CD4-positive, CD25-positive, alpha-beta regulatory T cell (primary cell): ENCODE measurements at regions not wholly inside any gene's neighbourhood (a gene's known extent, or its start where the extent isn't known, plus 50 kb on each side); places are given as distances from the start of the nearest gene placed in this dataset.

Experiments used
- ATAC-seq, 2 donors: fragments of 150-1000 bp; cut with Tn5 transposase; one replicate each; pipeline ENCODE4 v1.10.0; 2021; ENCODE audit warnings: low read depth in 2 of 2, moderate number of reproducible peaks in 2 of 2, moderate library complexity in 1 of 2
- DNase-seq, 3 donors: peaks; one replicate each; pipeline versions ENCODE4 v3.0.0 to v3.0.0-alpha.2; 2012 to 2022; ENCODE audit warnings: mixed read lengths in 1 of 3
- H3K27ac ChIP-seq: one replicate; pipeline ENCODE4 v1.7.0; 2013; ENCODE audit warnings: mild to moderate bottlenecking, low read length; ENCODE audit not compliant: insufficient read depth, poor library complexity, severe bottlenecking
- H3K27me3 ChIP-seq: one replicate; pipeline ENCODE4 v1.7.0; 2013; ENCODE audit warnings: low read length; ENCODE audit not compliant: control insufficient read depth, insufficient read depth
- H3K36me3 ChIP-seq: one replicate; pipeline ENCODE4 v1.7.0; 2013; ENCODE audit warnings: mild to moderate bottlenecking, low read length, moderate library complexity; ENCODE audit not compliant: control insufficient read depth, insufficient read depth
- H3K4me1 ChIP-seq: 2 replicates; pipeline ENCODE4 v1.7.0; 2013; ENCODE audit warnings: mild to moderate bottlenecking, low read length; ENCODE audit not compliant: insufficient read depth, control insufficient read depth, poor library complexity, severe bottlenecking
- H3K4me3 ChIP-seq: one replicate; pipeline ENCODE4 v1.7.0; 2013; ENCODE audit warnings: low read depth, mild to moderate bottlenecking, low read length, moderate library complexity
- H3K9me3 ChIP-seq, 2 experiments: 1 replicate in 1 of 2; 2 replicates in 1 of 2; pipeline ENCODE4 v1.7.0; 2013; ENCODE audit warnings: low read length in 2 of 2, mild to moderate bottlenecking in 1 of 2, moderate library complexity in 1 of 2; ENCODE audit not compliant: control insufficient read depth in 2 of 2
- H3K27ac Mint-ChIP-seq, 3 donors: one replicate each; pipeline ENCODE4 v1.8.0; 2020 to 2022; ENCODE audit warnings: mild to moderate bottlenecking in 3 of 3, mixed read lengths in 3 of 3, moderate library complexity in 2 of 3
- H3K27me3 Mint-ChIP-seq: one replicate; pipeline ENCODE4 v1.8.0; 2022; ENCODE audit warnings: mild to moderate bottlenecking, mixed read lengths
- H3K36me3 Mint-ChIP-seq: one replicate; pipeline ENCODE4 v1.8.0; 2020; ENCODE audit warnings: mixed read lengths
- H3K4me1 Mint-ChIP-seq, 4 donors: one replicate each; pipeline ENCODE4 v1.8.0; 2020 to 2022; ENCODE audit warnings: mixed read lengths in 4 of 4, mild to moderate bottlenecking in 1 of 4
- H3K4me3 Mint-ChIP-seq, 4 donors: one replicate each; pipeline ENCODE4 v1.8.0; 2020 to 2022; ENCODE audit warnings: mild to moderate bottlenecking in 4 of 4, mixed read lengths in 4 of 4, moderate library complexity in 3 of 4
- H3K9me3 Mint-ChIP-seq, 7 donors: one replicate each; pipeline ENCODE4 v1.8.0; 2020 to 2022; ENCODE audit warnings: mixed read lengths in 7 of 7, mild to moderate bottlenecking in 3 of 7, moderate library complexity in 2 of 7

GRCh38 chr14:46215801-46216200, 435.8 kb downstream of the RPL10L start:
- DNase-seq (no peak), ATAC-seq (no peak)
- Histone ChIP-seq H3K36me3 (no peaks in the 10 kb centered on the region), H3K27ac (no peak overlapping the region), H3K4me1 (no peaks in the 10 kb centered on the region), H3K9me3 (no peaks in the 10 kb centered on the region), H3K4me3 (no peak overlapping the region), H3K27me3 (no peaks in the 10 kb centered on the region)
- Mint-ChIP-seq H3K27me3 (no peaks in the 10 kb centered on the region), H3K27ac (no peak overlapping the region), H3K9me3 (peaks cover 0 to 23% (median 2%) of the 10 kb centered on the region in 7 donors), H3K4me3 (no peak overlapping the region), H3K36me3 (no peaks in the 10 kb centered on the region), H3K4me1 (no peaks in the 10 kb centered on the region)

- Histone ChIP-seq H3K9me3 (peaks cover 0 to 5% of the 10 kb centered on the region in 2 experiments), H3K27ac (no peak overlapping the region), H3K4me1 (no peaks in the 10 kb centered on the region), H3K36me3 (no peaks in the 10 kb centered on the region), H3K4me3 (no peak overlapping the region), H3K27me3 (no peaks in the 10 kb centered on the region)
- ATAC-seq (no peak), DNase-seq (no peak)
- Mint-ChIP-seq H3K4me1 (no peaks in the 10 kb centered on the region), H3K27me3 (no peaks in the 10 kb centered on the region), H3K4me3 (no peak overlapping the region), H3K36me3 (no peaks in the 10 kb centered on the region), H3K27ac (no peak overlapping the region), H3K9me3 (peaks cover 0 to 17% (median 3%) of the 10 kb centered on the region in 7 donors)
Observed at GRCh38 chr14:46198676-46199075, 452.9 kb downstream of the RPL10L start.

GRCh38 chr14:46197856-46198255, 453.7 kb downstream of the RPL10L start:
- H3K27me3 Mint-ChIP-seq, result no peaks in the 10 kb centered on the region

More at GRCh38 chr14:46197856-46198255, 453.7 kb downstream of the RPL10L start:
- Histone ChIP-seq H3K9me3 (peaks cover 0 to 5% of the 10 kb centered on the region in 2 experiments), H3K27me3 (no peaks in the 10 kb centered on the region), H3K36me3 (no peaks in the 10 kb centered on the region), H3K4me1 (no peaks in the 10 kb centered on the region), H3K27ac (no peak overlapping the region), H3K4me3 (no peak overlapping the region)
- Mint-ChIP-seq H3K36me3 (no peaks in the 10 kb centered on the region), H3K4me3 (no peak overlapping the region), H3K9me3 (peaks cover 0 to 18% (median 4%) of the 10 kb centered on the region in 7 donors), H3K27ac (no peak overlapping the region), H3K4me1 (no peaks in the 10 kb centered on the region)
- DNase-seq, result no peak
- no peak for ATAC-seq
